ENCODE measurements at regions not wholly inside any gene's neighbourhood (a gene's known extent, or its start where the extent isn't known, plus 50 kb on each side); places are given as distances from the start of the nearest gene placed in this dataset.
"Not testable (repeated sequence)": the region's sequence is repeated elsewhere in the genome, so short reads cannot be mapped to it uniquely, and the experiment has no call there.

DNA sequence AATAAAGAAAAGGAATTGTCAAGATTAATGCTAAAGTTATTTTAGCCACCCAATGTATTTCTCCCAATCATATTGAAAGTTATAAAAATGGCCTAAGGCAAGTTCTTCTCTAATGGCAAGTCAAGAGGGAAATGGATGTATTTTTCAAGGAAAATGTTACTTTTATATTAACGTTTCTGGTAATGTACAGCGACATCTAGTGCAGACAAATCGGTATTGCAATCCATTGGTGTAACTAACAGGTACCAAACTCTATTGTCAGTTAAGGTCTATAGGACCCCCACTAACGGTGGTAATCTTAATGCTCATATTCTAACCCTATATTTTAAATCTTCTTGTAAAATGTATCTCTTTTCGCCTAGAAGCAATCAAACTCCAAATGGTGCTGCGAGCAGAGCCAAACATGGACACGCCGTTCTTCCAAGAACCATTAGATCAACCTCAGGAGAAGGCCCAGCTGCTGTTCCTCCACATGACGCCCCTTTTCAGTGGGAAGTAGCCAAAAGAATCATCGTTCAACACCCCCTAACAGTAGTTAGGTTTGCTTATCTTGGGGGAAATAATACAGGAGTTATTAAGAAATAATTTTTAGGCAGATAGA, 98.5 kb upstream of the PABPC3 start:
- no peaks in the 10 kb centered on the region for H3K36me3 ChIP-seq (ENCODE audit: control insufficient read depth, insufficient read depth, low read length)
- no peaks in the 10 kb centered on the region for H3K9me3 ChIP-seq (ENCODE audit: control insufficient read depth, insufficient read depth, low read length)
- no peak overlapping the region for H3K9ac ChIP-seq (ENCODE audit: low read depth, low read length)
- H3K27me3 ChIP-seq (ENCODE audit: control insufficient read depth, insufficient read depth, low read length), result no peaks in the 10 kb centered on the region
- H3K27ac ChIP-seq (ENCODE audit: low read depth, low read length), result no peak overlapping the region
- H3K4me1 ChIP-seq (ENCODE audit: control insufficient read depth, insufficient read depth, low read length), result 0 out of 2 replicates have a peak, but pooled peaks cover 6% of the 10 kb centered on the region
- no peak overlapping the region for H3K4me3 ChIP-seq (ENCODE audit: low read depth, low read length)

DNA sequence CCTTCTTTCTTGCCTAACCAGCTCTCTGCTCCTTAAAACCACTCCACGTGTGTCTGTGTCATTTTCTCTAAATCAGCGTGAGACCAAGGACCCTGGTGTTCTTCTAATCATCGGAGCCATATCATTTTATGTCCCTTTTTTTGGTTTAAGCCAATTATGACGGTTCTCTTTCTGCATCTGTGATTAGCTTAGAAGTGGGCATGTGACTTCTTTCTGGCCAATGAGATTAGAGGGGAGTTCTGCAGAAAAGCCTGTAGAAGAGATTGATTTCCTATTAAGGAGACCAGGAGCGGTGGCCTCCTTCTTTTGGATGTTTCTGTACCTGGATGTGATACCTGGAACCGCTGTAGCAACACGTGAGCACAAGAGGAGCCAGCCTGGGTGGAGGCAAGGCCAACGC, 97.5 kb upstream of the PABPC3 start:
- Histone ChIP-seq H3K4me3 (ENCODE audit: low read depth, low read length) (no peak overlapping the region), H3K9me3 (ENCODE audit: control insufficient read depth, insufficient read depth, low read length) (no peaks in the 10 kb centered on the region), H3K36me3 (ENCODE audit: control insufficient read depth, insufficient read depth, low read length) (no peaks in the 10 kb centered on the region), H3K4me1 (ENCODE audit: control insufficient read depth, insufficient read depth, low read length) (0 out of 2 replicates have a peak, but pooled peaks cover 6% of the 10 kb centered on the region), H3K9ac (ENCODE audit: low read depth, low read length) (no peak overlapping the region), H3K27me3 (ENCODE audit: control insufficient read depth, insufficient read depth, low read length) (no peaks in the 10 kb centered on the region), H3K27ac (ENCODE audit: low read depth, low read length) (no peak overlapping the region)

DNA sequence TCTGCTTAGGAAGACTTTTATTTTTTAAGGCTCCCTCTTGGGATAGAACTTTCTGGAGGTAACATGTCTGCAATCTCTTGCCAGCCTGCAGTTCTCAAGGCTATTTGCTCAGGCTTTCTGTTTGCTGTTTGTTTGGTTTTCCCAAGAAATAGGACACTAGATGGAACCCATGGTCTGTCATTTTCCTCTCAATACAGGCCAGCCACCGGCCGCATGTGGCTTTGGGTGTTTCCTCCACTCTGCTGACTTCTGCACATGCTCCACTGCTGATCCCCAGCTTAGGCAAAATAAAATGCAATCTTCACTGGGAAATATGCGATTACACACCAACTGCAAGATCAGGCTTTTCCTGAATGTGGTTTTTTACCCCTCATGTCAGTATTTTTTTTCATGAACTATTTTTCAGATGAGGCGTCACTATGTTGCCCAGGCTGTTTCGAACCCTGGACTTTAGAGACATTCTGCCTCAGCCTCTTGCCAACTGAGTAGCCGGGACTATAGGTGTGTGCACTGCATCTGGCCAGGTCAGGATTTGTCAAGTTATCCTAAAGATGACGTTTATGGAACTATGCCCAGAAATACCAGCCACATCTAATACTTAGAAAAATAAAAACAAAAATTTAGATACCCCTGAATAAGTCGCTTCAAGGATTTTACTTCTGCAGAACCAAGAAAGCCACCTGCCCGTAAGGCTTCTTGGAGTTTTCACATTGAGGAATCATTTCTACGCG, 94.3 kb upstream of the PABPC3 start:
- Histone ChIP-seq H3K9ac (ENCODE audit: low read depth, low read length) (no peak overlapping the region), H3K9me3 (ENCODE audit: control insufficient read depth, insufficient read depth, low read length) (no peaks in the 10 kb centered on the region), H3K36me3 (ENCODE audit: control insufficient read depth, insufficient read depth, low read length) (no peaks in the 10 kb centered on the region), H3K4me1 (ENCODE audit: control insufficient read depth, insufficient read depth, low read length) (0 out of 2 replicates have a peak, but pooled peaks cover 3% of the 10 kb centered on the region), H3K27me3 (ENCODE audit: control insufficient read depth, insufficient read depth, low read length) (no peaks in the 10 kb centered on the region), H3K27ac (ENCODE audit: low read depth, low read length) (no peak overlapping the region), H3K4me3 (ENCODE audit: low read depth, low read length) (no peak overlapping the region)

- not testable (repeated sequence) for H3K9me3 ChIP-seq (ENCODE audit: control insufficient read depth, insufficient read depth, low read length); H3K9ac ChIP-seq (ENCODE audit: low read depth, low read length); H3K4me3 ChIP-seq (ENCODE audit: low read depth, low read length); H3K27me3 ChIP-seq (ENCODE audit: control insufficient read depth, insufficient read depth, low read length); H3K27ac ChIP-seq (ENCODE audit: low read depth, low read length); H3K4me1 ChIP-seq (ENCODE audit: control insufficient read depth, insufficient read depth, low read length); H3K36me3 ChIP-seq (ENCODE audit: control insufficient read depth, insufficient read depth, low read length)
These were observed 93.6 kb upstream of the PABPC3 start for GRCh38 chr13:25002311-25002710.

DNA sequence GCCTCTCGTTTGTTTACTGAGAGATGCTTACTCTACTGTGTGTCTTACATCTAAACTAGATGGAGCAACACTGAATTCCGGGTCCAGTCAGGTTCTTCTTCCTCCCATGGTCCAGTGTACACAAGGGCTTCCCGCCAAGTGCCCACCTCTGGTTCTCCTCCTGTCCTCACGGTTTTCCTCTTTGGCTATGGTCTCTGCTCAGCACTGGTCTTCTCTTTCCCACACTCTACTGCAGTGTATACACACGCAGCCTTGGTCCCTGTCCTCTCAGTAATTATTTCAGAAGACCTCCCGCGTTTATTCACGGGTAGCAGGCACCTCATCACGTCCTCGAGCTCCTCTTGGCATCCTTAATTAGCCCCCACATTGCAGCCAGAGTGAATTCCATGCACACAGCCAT, 91.4 kb upstream of the PABPC3 start:
- not testable (repeated sequence) for H3K27me3 ChIP-seq (ENCODE audit: control insufficient read depth, insufficient read depth, low read length); H3K4me3 ChIP-seq (ENCODE audit: low read depth, low read length); H3K36me3 ChIP-seq (ENCODE audit: control insufficient read depth, insufficient read depth, low read length); H3K27ac ChIP-seq (ENCODE audit: low read depth, low read length); H3K9me3 ChIP-seq (ENCODE audit: control insufficient read depth, insufficient read depth, low read length); H3K4me1 ChIP-seq (ENCODE audit: control insufficient read depth, insufficient read depth, low read length); H3K9ac ChIP-seq (ENCODE audit: low read depth, low read length)

- not testable (repeated sequence) for H3K9me3 ChIP-seq (ENCODE audit: control insufficient read depth, insufficient read depth, low read length); H3K36me3 ChIP-seq (ENCODE audit: control insufficient read depth, insufficient read depth, low read length); H3K27me3 ChIP-seq (ENCODE audit: control insufficient read depth, insufficient read depth, low read length); H3K4me1 ChIP-seq (ENCODE audit: control insufficient read depth, insufficient read depth, low read length); H3K9ac ChIP-seq (ENCODE audit: low read depth, low read length); H3K27ac ChIP-seq (ENCODE audit: low read depth, low read length)
- peak overlapping the region; percentile 48 for H3K4me3 ChIP-seq (ENCODE audit: low read depth, low read length)
These were observed 90.9 kb upstream of the PABPC3 start for GRCh38 chr13:25005050-25005497.

DNA sequence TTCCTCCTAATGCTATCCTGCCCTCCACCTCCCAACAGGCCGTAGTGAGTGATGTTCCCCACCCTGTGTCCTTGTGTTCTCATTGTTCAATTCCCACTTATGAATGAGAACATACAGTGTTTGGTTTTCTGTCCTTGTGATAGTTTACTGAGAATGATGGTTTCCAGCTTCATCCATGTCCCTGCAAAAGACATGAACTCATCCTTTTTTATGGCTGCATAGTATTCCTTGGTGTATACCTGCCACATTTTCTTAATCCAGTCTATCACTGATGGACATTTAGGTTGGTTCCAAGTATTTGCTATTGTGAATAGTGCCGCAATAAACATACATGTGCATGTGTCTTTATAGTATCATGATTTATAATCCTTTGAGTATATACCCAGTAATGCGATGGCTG, 88.5 kb upstream of the PABPC3 start:
- not testable (repeated sequence) for H3K9me3 ChIP-seq (ENCODE audit: control insufficient read depth, insufficient read depth, low read length); H3K27me3 ChIP-seq (ENCODE audit: control insufficient read depth, insufficient read depth, low read length); H3K4me3 ChIP-seq (ENCODE audit: low read depth, low read length); H3K27ac ChIP-seq (ENCODE audit: low read depth, low read length); H3K4me1 ChIP-seq (ENCODE audit: control insufficient read depth, insufficient read depth, low read length); H3K9ac ChIP-seq (ENCODE audit: low read depth, low read length); H3K36me3 ChIP-seq (ENCODE audit: control insufficient read depth, insufficient read depth, low read length)

- H3K9ac ChIP-seq (ENCODE audit: low read depth, low read length), result not testable (repeated sequence)
These were observed 81.5 kb upstream of the PABPC3 start for GRCh38 chr13:25014398-25014973.

GRCh38 chr13:25017176-25017575, 78.8 kb upstream of the PABPC3 start:
- H3K36me3 ChIP-seq (ENCODE audit: control insufficient read depth, insufficient read depth, low read length); H3K9me3 ChIP-seq (ENCODE audit: control insufficient read depth, insufficient read depth, low read length); H3K9ac ChIP-seq (ENCODE audit: low read depth, low read length); H3K27ac ChIP-seq (ENCODE audit: low read depth, low read length); H3K4me1 ChIP-seq (ENCODE audit: control insufficient read depth, insufficient read depth, low read length); H3K4me3 ChIP-seq (ENCODE audit: low read depth, low read length): not testable (repeated sequence)
- H3K27me3 ChIP-seq (ENCODE audit: control insufficient read depth, insufficient read depth, low read length), result peaks cover 38% of the 10 kb centered on the region

More at GRCh38 chr13:25014398-25014973, 81.5 kb upstream of the PABPC3 start:
- H3K9me3 ChIP-seq (ENCODE audit: control insufficient read depth, insufficient read depth, low read length); H3K4me3 ChIP-seq (ENCODE audit: low read depth, low read length); H3K4me1 ChIP-seq (ENCODE audit: control insufficient read depth, insufficient read depth, low read length); H3K36me3 ChIP-seq (ENCODE audit: control insufficient read depth, insufficient read depth, low read length); H3K27ac ChIP-seq (ENCODE audit: low read depth, low read length): not testable (repeated sequence)
- H3K27me3 ChIP-seq (ENCODE audit: control insufficient read depth, insufficient read depth, low read length), result peaks cover 27% of the 10 kb centered on the region

GRCh38 chr13:25017808-25018728, 77.9 kb upstream of the PABPC3 start:
- H3K9me3 ChIP-seq (ENCODE audit: control insufficient read depth, insufficient read depth, low read length); H3K27ac ChIP-seq (ENCODE audit: low read depth, low read length); H3K4me1 ChIP-seq (ENCODE audit: control insufficient read depth, insufficient read depth, low read length); H3K9ac ChIP-seq (ENCODE audit: low read depth, low read length); H3K36me3 ChIP-seq (ENCODE audit: control insufficient read depth, insufficient read depth, low read length): not testable (repeated sequence)
- peaks cover 38% of the 10 kb centered on the region for H3K27me3 ChIP-seq (ENCODE audit: control insufficient read depth, insufficient read depth, low read length)
- H3K4me3 ChIP-seq (ENCODE audit: low read depth, low read length), result peak overlapping the region; percentile 59

Measured in HUES48 (cell line).